HG03469 (cell line): ENCODE measurements at regions not wholly inside any gene's neighbourhood (a gene's known extent, or its start where the extent isn't known, plus 50 kb on each side); places are given as distances from the start of the nearest gene placed in this dataset.

Experiments
- ATAC-seq: cut with Tn5 transposase; IDR thresholded peaks from one replicate; pipeline ENCODE4 v1.9.1; 2021; ENCODE audit warnings: mild to moderate bottlenecking, moderate library complexity, moderate number of reproducible peaks; ENCODE audit not compliant: unreplicated experiment

DNA sequence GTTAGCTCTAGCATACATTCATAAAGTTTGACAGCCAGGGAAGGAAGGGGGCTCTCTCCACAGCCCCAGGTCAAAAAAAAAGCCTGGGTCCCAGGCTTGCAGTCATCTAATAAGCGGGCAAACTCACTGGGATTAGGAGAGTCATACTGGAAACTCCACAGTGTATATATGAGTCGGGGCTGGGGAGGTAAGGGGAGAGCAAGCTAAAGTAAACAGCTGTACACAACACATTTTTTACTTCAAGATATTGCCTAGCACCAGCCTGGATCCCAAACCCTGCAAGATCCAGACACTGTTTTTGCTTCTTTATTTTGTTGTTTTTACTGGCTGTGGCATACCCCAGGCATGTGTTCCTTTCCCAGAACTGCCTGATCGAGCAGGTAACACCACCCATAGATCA is 291.3 kb upstream of the TANK start:
- no peak for ATAC-seq

DNA sequence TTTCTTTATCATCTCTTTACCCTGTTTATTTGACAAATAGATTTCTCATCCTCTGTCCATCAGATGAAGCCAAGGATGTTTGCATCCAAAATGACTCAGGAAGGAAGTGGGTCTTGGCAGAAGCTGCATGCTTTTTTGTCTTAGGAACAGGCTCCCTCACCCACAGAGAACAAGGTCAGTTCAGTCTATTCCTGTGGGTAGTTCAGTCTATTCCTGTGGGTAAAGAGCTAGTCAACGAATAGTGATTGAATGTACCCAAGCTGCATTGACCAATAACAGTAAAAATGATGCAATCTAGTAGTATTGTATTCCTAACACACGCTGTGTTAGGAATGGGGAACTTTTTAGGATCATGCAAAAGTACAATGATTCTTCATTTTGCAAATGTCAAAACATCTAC is 290.8 kb upstream of the TANK start:
- no peak for ATAC-seq

DNA sequence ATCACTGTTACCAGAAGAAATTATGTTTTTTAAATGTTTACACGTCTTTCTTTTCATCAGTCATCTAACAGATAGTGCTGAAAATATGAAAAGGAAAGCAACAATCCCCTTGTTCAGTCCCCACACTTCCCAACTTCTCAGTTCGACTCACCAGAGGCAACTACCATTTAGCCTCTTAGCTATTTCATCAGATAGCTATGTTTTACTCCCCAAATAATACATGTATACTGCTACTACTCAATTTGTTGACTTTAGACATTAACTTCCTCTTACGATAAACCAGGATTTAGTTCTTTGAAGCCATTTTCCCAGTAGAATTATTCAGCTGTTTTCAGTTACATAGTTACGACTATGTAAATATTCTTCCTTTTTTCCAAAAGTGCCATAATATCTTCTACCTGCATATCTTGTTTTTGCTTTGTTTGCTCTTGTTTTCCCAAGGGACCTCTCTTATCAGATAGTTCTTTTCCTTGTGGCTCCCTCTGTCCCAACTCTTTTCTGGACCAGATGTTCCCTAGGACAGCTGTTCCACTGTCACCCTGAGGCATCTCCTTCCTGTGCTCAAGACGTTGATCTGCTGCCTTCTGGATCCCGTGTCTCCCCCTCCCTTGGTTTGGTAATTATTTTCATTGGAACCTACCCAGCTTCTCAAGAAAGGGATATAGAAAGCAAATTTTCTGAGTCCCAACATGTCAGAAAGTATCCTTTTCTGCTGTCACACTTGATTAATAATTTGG is 289.3 kb upstream of the TANK start:
- ATAC-seq: no peak

DNA sequence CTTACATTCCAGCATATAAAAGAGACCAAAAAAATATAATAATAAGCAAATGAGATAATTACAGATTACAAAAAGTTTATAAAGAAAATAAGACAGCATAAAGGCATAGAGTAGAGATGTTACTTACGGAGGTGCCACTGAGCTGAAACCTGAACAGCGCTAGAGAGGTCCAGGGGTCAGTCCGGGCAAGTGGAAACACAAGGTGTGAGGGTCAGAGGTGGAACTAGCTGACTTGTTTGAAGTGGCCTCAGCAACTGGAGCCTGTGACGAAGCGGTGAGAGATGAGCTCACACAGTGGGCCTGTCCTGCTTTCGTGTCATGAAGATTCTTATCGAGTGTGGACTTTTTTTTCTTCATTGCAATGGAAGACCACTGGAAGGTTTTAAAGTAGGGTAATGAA is 288.3 kb upstream of the TANK start:
- ATAC-seq: no peak

DNA sequence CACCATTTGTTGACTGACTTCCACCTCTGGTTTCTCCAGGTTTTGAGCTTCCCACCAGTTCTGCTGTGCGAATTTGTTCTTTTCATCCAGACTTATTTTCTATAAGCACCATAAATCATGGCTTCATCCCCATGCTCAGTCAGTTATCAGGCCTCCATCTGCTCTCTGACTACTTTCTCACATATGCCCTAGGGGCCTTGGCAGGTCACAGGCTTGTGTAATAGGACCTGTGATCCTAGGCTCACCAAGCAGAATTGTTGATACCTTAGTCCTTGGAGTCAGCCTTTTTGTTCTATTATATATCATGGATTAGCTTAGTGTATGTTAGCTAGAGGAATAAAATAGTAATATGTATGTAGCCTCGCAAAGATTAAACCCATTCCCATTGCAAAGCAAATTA is 284.2 kb upstream of the TANK start:
- ATAC-seq: no peak

DNA sequence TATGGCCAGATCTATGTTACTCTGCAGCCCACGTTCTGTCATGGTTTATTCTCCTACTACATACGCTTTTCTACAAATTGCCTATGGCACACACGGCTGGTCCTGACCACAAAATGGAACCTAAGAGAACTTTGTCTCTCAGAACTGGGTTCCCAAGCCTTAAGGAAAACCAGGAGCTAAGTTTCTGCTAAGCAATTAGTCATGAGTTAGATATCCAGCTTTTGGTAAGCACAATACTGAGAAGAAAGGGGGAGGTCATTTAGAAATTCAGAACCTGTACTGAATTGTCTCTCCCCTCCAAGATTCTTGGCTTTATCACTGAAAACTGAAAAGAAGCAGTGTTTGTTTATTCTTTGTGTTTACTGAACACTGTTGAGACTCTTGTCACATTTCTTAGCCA is 283.5 kb upstream of the TANK start:
- no peak for ATAC-seq

DNA sequence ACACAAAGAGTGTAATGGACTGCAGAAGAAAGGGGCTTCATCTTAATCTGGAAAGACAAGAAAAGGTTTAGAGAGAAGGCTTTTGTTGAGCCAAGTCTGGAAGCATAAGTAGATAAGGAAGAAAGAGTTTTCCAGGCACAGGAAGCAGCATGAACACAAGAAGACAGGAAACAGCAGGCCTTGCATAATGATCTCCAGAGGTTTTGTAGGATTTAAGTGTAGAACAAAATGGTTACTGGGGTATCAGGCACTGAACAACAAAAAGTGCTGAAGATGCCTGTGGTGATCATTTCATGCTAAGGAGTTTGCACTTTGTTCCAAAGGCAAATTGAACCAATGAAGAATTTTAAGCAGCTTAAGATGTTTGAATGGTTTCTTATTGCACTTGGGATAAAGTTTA is 281.6 kb upstream of the TANK start:
- no peak for ATAC-seq

DNA sequence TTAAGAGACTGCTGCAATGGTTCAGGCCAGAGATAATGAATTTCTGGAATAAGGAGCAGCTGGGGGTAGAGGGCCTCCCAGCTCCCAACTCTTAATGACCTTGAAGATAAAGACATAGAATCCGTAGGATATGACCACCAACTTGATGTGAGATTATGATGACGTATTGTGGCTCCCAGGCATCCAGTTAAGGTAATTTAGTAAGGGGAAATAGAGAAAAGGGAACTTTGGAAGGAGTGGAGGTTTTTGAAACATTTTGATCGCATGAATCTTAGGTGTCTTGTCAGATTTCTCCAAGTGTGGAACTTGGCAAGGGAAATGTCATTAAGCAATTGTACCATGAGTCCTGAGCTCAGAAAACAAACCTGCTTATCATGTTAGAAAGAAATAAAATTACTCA is 277.3 kb upstream of the TANK start:
- no peak for ATAC-seq

DNA sequence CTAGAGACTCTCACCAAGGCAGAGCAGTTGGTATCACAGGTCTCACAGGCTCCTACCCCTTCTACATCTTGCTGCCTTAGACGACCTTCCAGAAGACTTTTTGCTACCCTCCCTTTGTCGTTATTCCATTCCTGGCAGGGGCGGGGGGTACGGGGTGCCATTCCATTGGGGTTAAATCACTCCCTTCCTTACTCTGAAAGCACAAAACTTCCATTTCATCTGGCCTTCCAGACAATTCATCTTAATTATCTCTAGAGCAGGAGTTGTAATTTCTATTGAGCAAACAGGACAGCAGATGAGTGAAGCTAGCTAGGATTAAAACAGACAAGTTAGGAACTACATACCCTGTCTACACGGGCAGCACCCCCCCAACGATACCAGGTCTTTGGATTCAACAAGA is 276.2 kb upstream of the TANK start:
- no peak for ATAC-seq

DNA sequence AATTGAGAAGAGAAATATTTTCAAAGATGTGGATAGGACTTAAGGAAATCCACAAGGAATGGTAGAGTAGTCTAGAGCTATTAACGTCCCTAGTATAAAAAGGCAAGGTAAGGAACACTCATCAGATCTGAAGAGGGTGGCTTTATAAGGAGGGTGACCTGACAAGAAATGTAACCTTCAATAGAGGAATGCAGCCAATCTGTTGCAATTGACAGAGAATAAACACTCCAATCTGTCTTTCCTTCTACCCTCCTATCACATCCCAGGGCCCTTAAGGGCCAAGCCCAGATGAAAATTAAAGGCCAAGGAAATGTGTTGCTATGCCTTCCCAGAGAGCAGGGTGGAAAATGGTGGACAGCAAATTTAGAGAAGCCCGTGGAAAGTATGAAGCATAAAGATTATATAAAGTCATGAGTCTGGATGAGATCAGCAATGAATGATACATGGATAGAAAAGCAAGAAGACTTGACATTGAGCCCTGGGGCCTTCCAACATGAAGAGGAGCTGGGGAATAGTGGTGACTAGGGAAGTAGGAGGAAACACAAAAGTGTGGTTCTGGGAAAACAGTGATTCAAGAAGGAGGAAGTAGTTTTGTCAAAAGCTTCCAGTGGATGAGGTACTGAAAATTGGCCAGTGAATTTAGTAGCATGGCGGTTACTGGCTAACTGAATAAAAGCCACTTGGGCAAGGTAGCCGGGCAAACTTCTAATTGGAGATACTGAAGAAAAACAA is 270.6 kb upstream of the TANK start:
- ATAC-seq: no peak

DNA sequence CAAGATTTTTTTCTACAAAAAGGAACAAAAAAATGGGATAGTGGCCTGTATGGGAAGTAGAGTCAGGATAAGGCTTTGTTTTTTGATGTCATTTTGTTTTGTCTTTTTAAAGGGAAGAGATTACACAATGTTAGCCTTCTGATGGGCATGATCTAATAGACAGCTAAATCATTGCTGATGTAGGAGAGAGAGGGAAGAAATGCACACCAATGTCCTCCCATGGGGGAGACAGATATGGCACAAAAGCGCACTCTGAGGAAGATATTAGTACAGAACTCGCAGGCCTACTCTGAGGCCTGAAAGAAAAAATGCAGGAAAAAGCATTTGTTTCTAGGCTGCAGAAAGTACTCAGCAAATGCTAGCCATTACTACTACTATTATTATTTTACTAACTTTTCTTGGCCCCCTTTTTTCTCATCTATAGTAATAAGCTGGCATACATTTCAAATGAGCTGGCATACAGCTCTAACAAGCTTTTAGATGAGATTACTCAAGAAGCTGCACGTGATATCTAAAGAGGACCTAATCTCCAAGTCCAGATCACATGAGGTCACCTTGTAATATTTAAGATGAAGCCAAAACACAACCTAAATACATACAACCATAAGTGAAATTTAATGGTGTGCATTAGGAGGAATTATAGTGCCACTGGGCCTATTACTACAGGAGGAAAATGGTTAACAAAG is 269.4 kb upstream of the TANK start:
- no peak for ATAC-seq

DNA sequence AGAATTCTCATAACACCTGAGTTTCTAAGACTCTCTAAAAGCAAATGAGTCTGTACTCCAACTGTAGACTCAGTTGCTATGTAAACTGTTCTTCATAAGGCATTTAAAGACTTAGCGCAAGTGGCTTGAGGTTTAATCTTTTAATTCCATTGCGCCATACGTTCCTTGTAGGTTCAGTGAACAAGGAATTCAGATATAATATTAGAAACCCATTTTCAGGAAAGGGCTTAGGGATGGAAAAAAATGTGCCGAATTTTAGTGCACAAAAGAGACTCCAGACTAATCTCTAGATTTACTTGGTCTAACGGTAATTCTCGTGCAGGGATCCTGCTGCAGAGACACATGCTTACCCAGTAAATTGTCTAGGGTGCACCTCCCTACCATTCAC is 268.9 kb upstream of the TANK start:
- ATAC-seq: no peak

DNA sequence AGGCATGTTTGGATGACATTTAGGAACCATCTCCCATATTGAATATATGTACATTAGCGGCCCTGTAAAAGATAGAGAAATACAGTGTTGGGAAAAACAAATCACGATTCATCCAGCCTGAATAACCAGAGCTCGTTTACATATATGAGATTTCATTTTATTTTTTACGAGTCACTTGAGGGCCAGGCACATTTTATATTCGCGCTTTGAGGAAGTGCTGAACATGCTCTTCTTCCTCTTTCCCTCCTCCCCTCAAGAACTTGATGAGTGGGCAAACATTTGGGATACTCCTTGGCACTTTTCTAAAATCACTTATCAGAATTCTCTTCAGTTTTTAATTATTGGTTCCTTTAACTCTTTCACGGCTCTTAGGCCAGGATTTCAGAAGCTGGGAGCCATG is 268.0 kb upstream of the TANK start:
- ATAC-seq: no peak

DNA sequence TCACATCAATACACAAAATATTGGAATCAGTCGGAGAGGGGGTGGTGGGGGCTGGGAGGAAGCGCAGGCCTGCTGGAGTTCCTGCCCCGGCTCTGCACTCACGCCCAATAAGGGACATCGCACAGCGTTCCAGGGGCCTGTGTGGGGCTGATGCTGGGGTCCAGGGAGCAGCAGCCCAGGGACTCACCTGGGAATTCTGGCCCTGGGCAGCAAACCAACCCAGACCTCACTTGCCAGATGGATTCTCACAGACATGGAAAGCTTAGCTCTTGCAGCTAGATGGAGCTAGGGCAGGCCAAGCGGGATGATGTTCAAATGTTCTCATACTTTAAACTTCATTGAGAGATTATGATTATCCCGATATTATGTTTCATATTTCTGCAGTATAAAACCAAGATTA is 266.6 kb upstream of the TANK start:
- no peak for ATAC-seq

DNA sequence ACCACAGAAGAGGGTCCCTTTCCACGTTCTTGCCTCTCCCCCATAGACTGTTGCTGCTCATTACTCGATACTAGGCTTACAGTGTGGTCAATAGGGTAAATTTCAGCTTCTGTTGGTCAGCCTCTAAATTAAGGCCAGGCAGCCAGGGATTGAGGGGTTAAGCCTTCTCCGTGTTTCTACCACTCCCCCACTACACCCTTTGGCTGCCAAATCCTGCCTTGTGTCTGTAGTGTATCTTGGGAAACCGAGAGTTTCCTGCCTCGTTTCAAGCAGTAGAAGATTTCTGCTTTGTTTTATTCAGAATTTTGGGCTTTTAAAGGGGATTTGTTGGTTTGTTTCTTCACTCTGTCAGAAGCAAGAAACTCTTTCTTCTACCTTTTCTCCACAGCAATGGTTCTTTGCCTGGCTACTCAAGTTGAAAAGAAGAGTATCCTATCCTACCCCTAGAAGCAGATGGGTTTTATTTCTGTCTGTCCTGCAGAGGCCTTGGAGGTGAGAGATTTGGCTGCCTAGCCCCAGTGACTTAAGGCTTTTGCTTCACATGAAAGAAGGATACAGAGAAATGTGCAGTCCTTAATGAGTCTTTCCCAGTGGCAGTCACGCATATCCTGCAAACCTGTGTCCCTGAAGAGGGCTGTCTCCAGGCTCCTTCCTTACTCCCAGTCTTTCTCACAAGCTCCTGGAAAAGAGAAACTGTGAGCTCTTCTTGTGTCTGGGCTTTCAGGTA is 261.5 kb upstream of the TANK start:
- no peak for ATAC-seq

DNA sequence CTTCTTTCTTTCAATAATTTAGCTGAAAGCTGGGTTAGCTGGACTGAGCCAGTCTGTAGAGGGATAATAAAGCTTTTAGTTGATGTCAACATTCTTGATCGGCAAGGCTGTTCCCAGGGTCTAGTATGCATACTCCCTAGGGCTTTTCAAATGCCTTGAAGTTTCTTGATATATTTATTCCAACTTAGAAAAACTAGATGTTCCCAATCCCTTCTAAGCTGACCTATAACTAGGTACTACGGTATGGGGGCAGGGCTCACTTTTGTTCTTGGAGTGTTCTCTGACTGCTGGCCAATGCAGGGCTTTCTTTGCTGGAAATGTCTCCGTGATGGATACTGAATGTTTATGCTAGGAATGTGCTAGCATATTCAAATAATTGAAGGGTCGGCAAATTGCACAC is 258.6 kb upstream of the TANK start:
- no peak for ATAC-seq

DNA sequence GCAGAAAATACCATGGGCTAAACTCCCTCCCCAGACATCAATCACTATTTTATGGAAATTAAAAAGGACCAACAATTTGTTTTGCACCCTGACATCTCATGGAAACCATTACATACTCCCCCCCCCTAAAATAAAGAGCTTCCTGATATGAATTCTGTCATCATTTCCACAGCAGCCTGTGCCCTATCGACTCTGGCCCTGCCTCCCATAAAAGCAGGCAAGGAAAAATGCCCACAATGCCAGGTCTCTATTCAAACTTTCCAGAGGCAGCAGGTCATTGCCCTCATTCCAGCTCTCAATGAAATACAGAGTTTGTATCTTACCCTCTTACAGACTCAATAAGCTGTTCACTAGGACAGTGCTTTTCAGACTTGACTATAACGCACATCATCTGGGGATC is 254.4 kb upstream of the TANK start:
- no peak for ATAC-seq

DNA sequence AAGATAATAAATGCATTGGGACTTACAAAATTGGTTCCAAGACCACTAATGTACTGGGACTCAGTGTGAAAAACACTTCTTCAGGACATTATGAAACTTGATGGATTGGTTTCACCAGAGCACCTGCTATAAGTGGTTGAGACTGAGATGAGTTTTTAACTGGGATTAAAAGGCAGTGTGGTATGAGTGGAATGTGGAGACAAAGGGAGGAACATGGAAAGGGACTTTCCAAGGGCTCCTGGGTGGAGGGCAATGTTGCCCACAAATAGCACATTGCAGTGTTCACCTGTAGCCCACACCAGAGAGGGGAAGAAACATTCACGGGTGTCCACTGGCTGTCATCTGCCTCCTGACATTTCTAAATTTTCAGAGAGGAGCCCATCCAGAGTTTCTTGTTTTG is 253.3 kb upstream of the TANK start:
- no peak for ATAC-seq

DNA sequence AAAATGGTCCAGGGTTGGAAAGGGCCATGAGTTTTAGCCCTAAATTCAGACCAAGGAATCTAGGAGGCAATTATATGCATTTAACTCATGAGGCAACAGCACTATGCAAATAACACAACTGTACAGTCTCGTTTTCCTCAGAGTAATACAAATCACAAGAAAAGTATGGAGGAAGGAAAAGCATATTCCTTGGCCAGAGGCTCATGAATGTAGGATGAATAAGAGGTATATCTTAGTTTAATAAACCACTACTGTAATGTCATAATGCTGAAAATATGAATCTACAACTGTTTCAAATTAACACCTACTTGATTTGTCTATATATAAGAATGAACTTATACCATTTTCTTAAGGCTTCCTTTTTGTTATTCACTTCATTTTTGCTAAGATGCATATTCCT is 252.5 kb upstream of the TANK start:
- no peak for ATAC-seq

DNA sequence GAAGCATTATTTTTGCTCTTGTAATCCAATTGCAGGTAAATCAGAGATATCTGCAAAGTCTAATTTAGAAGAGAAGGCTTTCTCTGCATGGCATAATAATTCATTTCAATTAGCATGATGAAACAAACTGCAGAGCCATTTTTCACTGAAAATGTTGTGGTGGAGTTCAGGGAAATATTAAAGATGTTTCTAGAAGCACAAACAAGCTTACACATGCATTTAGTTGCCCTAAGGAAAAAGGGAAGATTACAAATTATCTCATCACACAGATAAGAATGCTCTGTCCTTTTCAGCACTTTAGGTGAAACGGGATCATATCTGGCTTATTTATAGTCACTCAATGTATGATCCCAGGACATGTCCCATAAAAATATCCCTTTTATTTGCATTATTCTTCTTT is 252.1 kb upstream of the TANK start:
- no peak for ATAC-seq

DNA sequence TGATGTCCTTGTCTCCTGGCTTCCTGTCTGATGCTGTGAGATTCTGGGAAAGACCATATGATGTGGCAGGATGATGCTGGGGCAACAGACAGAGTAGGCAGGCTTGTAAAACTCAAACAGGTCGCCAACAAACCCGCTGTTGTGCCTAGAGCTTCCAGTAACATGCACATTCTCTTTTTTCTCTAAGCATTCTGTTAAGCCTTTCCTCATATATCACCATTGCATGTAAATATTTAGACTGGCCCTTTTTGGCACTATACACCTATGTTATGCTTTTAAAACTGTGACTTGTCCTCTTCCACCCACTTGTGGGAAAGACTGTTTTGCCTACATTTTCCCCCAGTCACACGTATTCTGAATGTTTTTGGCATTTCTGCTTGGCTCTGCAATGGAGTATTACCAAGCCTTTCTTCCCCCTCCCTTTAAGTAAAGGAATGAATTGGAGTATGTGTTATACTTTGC is 250.4 kb upstream of the TANK start:
- no peak for ATAC-seq
